ENCODE measurements at regions not wholly inside any gene's neighbourhood (a gene's known extent, or its start where the extent isn't known, plus 50 kb on each side); places are given as distances from the start of the nearest gene placed in this dataset.
A peak's percentile ranks its signal among the peaks of the same experiment; 100 is the strongest.

- DNase-seq = no peak
These were observed 424.3 kb downstream of the MBD2 start for GRCh38 chr18:53800171-53800570.

DNA sequence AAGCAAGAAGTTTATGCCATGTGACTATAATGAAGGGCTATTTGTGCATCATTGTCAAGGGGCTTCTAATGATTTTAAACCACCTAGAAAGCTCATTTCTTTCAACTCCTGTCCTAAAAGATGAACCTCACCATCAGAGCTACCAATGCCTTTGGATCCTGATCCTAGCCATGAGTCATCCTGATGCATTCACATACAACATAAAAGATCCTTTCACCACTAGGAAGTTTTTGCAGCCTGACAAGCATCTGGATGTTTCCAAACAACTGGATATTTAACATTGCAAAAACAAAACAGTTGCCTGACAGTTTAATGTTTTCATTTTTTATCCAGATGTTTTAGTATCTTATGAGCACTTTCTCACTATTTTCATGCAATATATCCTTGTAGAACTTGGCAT is 425.3 kb downstream of the MBD2 start:
- no peak for DNase-seq

- DNase-seq = no peak
These were observed 426.0 kb downstream of the MBD2 start for GRCh38 chr18:53798516-53798915.

- DNase-seq = no peak
These were observed 426.4 kb downstream of the MBD2 start for GRCh38 chr18:53797998-53798495.

DNA sequence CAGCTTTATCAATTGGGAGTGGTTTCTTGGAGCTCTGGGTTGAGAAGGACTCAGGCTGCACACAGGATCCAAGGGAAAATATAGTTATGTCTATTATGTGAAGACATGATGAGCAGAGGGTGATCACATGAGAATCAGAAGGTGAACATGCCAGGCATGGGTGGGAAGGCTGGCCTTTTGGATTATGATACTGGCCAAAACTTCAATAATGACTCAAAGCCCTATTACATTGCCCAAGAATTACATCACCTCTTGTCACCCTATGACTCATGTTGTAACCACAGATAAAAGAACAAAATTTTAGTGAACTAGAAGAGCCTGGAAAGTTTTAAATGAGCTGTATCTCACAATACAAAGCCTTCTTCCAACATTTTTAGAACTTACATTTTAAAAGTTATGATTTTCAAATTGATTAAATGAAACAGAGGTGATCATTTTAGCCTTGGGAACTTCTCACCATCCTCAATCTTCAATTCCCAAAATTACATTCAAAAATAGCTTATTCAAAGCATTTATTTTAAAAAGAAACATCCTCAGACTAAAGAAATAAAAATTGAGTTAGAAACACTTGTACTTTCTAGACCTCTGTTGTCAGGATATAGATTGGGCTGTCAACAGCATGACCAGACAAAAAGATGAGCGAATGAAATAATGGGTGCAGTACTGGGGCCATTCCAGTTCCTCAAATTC is 428.3 kb downstream of the MBD2 start:
- DNase-seq = no peak

GRCh38 chr18:53795610-53796009 is 428.9 kb downstream of the MBD2 start:
- no peak for DNase-seq

DNA sequence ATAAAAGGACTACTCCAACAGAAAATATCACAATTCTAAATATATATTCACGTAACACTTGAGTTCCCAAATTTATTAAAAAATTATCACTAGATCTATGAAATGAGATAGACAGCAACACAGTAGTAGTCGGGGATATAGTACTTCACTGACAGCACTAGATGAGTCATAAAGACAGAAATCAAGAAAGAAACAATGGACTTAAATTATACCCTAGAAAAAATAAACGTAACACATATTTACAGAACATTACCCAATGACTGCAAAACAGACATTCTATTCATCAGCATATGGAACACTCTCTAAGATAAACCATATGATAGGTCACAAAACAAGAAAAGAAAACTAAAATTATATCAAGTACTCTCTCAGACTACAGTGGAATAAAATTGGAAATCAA is 429.4 kb downstream of the MBD2 start:
- DNase-seq = no peak

- no peak for DNase-seq
These were observed 431.7 kb downstream of the MBD2 start for GRCh38 chr18:53792762-53793161.

GRCh38 chr18:53790786-53791185 is 433.7 kb downstream of the MBD2 start:
- no peak for DNase-seq

DNA sequence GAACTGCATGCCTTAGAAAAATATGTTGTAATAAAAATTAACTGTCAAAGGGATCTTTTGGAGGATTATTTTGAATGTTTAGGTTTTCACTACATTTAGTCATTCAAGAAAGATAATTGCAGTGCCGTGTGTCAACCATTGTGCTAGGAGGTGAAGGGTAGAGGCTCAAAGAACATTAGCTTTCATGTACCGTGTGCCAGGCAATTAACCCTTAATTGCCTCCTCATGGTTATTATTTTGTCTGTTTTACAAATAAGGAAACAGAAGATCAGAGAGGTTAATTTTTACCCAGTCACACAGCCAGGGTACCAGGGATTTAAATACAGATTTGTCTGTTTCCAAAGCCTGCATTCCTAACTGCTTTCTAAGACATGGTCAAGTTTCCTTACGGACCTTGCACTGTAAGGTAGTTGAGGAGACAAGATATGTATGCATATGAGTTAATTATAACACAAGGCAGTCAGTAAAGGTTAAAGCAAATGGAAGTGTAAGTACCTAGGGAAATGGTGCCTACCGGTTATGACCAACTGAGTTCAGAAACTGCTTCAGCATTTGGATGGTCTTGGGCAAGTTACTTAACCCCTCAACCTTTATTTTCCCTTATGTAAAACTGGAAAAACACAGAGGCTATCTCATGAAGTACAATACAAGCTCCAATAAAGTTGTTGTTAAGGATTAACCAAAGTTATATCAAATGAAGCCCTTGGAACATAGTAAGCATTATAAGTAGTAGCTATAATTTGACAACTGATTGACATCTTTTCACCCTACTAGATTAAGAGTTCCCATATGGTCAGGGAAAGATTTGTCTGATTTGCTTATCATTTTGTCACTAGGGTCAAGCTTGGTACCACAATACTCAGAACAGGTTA is 434.9 kb downstream of the MBD2 start:
- no peak for DNase-seq

DNA sequence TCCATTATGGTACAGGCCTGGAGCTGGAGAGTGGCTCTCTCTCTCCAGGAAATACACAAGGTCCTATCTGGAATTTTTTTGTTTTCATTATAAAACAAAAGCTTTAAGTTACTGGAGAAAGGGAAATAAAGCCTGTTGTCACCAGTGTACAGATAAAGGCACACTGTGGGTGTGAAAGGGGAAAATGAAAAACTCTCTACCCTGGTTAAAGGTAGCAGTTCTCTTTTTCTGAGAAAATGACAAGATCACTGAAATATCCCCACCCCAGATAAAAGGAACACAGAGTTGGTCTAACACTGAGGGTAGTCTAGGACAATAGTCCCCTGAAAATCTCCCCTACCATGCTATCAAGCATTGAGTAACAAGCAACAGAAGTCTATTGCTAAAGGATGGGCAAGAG is 438.7 kb downstream of the MBD2 start:
- DNase-seq = no peak

GRCh38 chr18:53784253-53784652 is 440.2 kb downstream of the MBD2 start:
- DNase-seq = no peak

- no peak for DNase-seq
These were observed 443.8 kb downstream of the MBD2 start for GRCh38 chr18:53780666-53781065.

DNA sequence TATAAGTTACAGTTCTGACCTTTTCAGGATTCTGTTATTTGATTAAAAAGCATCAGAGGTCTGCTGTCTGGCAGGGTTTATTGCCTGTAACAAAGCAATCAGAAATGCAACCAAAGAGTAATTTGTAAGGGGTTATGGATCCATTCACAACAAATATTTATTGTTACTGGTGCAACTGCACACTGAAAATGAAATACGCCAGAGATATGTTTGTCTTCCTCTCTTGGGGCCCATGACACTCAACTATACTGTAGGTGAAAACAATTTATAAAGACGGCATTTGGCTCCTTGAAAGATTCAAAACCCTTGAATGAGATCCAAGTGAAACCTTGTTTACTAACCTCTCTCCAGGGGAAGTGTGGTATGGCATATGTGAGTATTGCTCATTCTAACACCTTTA is 452.2 kb downstream of the MBD2 start:
- DNase-seq = no peak

GRCh38 chr18:53771664-53772063 is 452.8 kb downstream of the MBD2 start:
- DNase-seq = peak; percentile 81

DNA sequence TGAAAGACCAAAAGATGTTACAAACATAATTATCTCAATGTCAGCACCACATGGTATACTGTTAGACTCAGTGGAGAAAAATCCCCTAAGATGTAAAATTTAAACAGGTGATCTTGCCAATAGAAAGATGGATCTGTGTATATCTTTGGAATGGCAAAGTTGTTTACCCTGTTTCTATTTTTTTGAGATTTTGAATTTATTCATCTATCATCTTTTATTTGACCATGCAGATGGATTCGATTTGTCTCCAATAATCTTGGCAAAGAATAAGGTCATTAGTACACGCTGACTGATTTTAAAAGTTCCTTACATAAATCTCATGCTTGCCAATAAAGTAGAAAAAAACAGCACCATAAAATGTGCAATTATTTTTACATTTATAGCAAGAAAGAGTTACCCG is 459.3 kb downstream of the MBD2 start:
- no peak for DNase-seq

DNA sequence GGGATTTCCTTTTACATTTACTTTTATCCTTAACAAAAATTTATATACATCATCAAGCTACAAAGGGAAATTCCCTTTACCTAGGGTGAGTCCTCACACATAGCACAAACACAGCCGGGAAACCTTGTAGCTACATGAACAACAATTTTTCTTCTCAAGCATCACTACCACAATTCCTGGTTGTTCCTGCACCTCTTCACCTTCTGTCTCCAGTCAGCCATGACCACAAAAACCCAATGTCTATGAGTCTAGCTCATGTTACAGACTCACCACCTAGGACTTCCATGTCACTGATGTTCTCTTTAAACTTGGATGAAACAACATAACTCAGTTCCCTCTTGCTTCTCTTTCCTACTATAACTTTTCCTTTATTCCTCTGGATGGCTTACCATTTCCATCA is 460.4 kb downstream of the MBD2 start:
- no peak for DNase-seq

DNA sequence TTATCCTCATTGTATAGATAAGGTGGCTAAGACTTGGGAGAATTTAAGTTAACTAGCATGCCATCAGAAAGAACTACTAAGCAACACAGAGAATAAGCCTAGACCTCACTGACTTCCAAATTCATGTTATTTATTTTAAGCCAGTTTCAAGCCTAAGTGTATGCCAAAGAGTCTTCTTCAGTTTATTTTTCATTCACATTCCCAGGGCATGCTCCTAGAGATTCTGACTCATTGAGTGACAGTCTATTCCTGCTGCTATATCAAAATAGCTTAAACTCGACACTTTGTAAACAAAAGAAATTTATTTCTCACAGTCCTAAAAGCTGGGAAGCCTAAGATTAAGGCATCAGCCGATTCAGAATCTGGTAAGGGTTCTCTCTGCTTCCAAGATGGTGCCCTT is 467.1 kb downstream of the MBD2 start:
- DNase-seq = no peak

GRCh38 chr18:53756610-53756972 is 467.9 kb downstream of the MBD2 start:
- DNase-seq = no peak

- DNase-seq = no peak
These were observed 468.4 kb downstream of the MBD2 start for GRCh38 chr18:53755914-53756609.

DNA sequence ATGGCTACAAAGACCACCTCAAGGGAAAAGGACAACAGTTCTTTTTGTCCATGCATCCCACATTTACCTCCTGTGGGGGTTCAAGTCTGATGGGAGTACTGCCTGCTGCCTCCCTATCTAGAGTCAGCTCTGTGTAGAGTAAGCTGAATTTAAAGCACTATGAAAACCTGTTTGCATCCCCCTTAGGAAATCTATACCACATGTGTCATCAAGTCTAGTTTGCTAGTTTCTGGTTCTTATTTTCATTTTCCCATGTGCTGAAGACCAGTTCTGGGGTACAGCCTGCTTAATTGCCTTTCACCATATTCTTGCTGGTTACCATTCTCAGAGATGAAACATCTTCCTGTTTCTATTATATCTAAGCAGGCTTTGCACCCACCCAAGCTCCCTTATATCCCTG is 470.3 kb downstream of the MBD2 start:
- no peak for DNase-seq

- DNase-seq = peak; percentile 3
These were observed 470.9 kb downstream of the MBD2 start for GRCh38 chr18:53753601-53754000.

GRCh38 chr18:53752781-53753367 is 471.6 kb downstream of the MBD2 start:
- DNase-seq = no peak

Measured in NCI-H1092 (cell line).